GM12891 (cell line): ENCODE measurements at regions not wholly inside any gene's neighbourhood (a gene's known extent, or its start where the extent isn't known, plus 50 kb on each side); places are given as distances from the start of the nearest gene placed in this dataset.

Experiments used
- POLR2A ChIP-seq: IDR thresholded peaks from 2 replicates; pipeline ENCODE4 v1.6.1; 2011; ENCODE audit warnings: low read depth, low read length, control low read depth
- POLR2AphosphoS5 ChIP-seq: IDR thresholded peaks from 2 replicates; pipeline ENCODE4 v1.6.1; 2011; ENCODE audit warnings: low read depth, low read length, control low read depth
- POU2F2 ChIP-seq: IDR thresholded peaks from 2 replicates; pipeline ENCODE4 v1.6.1; 2011; ENCODE audit warnings: low read depth, mild to moderate bottlenecking, control low read depth, low read length, moderate library complexity
- TAF1 ChIP-seq: IDR thresholded peaks from 2 replicates; pipeline ENCODE4 v1.6.1; 2011; ENCODE audit warnings: low read depth, low read length, control low read depth

DNA sequence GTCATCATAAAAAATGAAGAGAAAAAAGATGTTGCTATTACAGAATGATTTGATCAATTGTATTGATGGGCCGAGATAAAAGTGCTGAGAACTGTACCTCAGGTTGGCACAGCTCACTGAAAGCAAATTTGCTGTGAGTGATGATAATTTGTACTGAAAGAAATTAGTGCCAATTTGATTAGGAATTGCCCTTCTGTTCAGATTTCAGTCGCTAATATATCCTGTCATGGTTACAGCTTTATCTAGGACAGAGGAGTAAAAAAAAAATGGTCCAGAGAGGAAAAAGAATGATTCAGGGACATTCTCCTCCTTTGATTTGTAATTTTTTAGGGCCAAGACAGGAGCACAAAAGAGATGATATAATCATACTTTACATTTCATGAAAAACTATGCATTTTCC is 1264.2 kb downstream of the ROBO2 start:
- TF ChIP-seq POU2F2 (no peak), POLR2A (no peak), POLR2AphosphoS5 (no peak), TAF1 (no peak)
